GM12865 (cell line): ENCODE measurements at regions not wholly inside any gene's neighbourhood (a gene's known extent, or its start where the extent isn't known, plus 50 kb on each side); places are given as distances from the start of the nearest gene placed in this dataset.
A peak's percentile ranks its signal among the peaks of the same experiment; 100 is the strongest.

ENCODE experiments used
- DNase-seq: peaks from one replicate; pipeline ENCODE4 v3.0.0; 2010; ENCODE audit warnings: low read depth
- H3K4me3 ChIP-seq: 2 replicates; pipeline ENCODE4 v1.5.1; 2011; ENCODE audit warnings: mild to moderate bottlenecking, low read depth, low read length, control low read depth
- TF ChIP-seq, protein P1 (sequence below): IDR thresholded peaks from 2 replicates; pipeline ENCODE4 v1.5.1; 2011; ENCODE audit warnings: low read length, control low read depth, low read depth, inconsistent platforms; ENCODE audit not compliant: insufficient read depth; ENCODE audit errors: missing control alignments

DNA sequence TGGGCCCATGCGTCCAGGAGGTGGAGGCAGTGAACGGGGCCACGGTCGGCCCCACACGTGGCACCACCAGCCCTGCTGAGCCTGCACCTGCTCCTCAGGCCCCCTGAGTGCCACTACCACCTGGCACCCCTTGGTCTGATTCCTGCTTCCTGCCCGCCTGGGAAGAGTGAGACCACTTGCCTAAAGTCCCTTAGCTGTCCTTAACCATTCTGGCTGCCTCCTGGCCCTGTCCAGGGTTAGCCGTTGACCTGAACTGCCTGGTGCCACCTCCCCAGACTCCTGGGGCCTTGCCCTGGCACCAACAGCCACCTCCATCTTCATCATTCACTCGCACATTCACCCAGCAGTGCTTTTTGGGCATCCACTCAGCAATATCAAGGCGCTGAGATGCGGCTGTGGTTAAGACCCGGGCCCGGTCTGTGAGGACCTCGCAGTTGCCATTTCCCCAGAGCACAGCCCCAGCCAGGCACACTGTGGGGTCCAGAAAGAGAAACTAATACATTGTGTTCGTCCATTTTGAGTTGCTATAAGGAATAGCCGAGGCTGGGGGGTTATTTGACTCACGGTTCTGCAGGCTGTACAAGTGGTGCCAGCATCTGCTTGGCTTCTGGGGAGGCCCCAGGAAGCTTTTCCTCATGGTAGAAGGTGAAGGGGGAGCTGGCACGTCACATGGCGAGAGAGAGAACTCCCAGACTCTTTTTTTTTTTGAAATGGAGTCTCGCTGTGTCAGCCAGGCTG, 318.4 kb downstream of the SEC14L1 start:
- TF ChIP-seq, protein P1, sequence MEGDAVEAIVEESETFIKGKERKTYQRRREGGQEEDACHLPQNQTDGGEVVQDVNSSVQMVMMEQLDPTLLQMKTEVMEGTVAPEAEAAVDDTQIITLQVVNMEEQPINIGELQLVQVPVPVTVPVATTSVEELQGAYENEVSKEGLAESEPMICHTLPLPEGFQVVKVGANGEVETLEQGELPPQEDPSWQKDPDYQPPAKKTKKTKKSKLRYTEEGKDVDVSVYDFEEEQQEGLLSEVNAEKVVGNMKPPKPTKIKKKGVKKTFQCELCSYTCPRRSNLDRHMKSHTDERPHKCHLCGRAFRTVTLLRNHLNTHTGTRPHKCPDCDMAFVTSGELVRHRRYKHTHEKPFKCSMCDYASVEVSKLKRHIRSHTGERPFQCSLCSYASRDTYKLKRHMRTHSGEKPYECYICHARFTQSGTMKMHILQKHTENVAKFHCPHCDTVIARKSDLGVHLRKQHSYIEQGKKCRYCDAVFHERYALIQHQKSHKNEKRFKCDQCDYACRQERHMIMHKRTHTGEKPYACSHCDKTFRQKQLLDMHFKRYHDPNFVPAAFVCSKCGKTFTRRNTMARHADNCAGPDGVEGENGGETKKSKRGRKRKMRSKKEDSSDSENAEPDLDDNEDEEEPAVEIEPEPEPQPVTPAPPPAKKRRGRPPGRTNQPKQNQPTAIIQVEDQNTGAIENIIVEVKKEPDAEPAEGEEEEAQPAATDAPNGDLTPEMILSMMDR = no peak
- H3K4me3 ChIP-seq = peak overlapping the region; percentile 91

DNA sequence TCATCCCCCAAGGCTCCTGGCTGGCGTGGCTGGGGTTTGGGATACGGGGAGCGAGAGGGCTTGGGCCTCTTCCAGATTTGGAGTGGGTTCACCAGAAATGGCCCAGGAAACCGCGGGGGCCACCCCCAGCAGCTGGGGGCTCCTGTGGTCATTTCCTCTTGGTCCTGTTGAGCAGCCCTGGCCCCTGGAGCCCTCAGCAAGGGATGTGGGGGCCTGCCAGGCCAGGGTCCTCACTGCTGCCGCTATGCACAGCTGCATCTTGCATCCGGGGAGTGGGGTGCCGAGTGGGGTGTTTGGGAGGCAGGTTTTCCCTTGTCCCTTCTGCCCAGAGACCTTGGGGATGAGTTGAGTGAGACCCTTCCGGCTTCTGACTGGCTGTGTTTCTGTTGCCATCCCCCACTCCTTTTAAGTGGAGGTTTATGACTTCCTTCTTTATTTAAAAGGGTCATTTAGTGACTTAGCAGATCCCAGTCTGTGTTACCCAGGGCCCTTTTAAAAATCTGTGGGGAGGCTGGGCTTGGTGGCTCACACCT, 319.8 kb downstream of the SEC14L1 start:
- TF ChIP-seq, protein P1 = no peak
- H3K4me3 ChIP-seq = peak overlapping the region; percentile 91
- peak; percentile 70 for DNase-seq

More for the DNA sequence above, 318.4 kb downstream of the SEC14L1 start:
- peak; percentile 54 for DNase-seq

DNA sequence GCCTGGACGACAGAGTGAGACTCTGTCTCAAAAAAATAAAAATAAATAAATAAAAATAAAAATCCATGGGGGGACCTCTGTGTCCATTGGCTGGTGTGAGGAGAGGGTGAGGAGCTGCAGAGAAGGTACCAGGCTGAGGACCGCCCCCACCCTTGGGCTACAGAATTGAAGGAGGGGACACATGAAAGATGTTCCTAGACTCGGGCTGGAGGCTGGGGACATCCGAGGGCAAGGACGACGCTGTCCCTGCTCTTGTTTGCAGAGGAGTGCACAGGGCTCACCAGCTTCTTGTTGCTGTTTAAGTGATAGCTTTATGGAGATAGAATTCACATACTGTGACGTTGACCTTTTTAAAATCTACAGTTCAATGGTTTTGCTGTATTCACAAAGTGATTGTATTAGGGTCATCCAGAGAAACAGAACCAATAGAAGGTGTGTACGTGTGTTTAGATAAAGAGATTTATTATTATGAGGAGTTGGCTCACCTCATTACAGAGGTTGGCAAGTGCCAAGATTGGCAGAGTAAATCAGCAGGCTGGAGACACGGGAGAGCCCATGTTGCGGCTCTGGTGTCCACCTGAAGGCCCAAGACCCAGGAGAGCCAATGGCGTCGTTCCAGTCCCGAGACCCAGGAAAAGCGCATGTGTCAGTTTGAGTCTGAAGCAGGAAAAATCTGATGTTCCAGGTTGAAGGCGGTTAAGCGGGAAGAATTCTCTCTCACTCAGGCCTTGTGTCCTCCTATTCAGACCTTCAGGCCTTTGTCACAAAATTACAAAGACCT, 320.7 kb downstream of the SEC14L1 start:
- peak; percentile 42 for DNase-seq
- H3K4me3 ChIP-seq = peak overlapping the region; percentile 91
- TF ChIP-seq, protein P1 = no peak

DNA sequence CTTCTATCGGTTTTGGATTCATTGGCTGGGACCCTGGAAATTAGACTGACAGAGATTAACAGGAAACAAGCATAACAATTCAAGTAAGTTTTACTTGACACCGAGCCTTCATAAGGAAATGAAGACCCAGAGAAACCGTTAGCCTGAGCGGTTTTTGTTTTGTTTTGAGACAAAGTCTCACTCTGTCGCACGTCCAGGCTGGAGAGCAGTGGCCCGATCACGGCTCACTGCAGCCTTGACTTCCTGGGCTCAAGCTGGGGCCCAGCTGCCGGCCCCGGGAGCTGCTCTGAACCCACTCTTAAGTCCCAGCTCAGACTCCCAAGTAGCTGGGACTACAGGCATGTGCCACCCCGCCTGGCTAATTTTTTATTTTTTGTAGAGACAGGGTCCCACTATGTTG, 321.3 kb downstream of the SEC14L1 start:
- TF ChIP-seq, protein P1 = no peak
- DNase-seq = peak; percentile 95
- H3K4me3 ChIP-seq = peak overlapping the region; percentile 91

DNA sequence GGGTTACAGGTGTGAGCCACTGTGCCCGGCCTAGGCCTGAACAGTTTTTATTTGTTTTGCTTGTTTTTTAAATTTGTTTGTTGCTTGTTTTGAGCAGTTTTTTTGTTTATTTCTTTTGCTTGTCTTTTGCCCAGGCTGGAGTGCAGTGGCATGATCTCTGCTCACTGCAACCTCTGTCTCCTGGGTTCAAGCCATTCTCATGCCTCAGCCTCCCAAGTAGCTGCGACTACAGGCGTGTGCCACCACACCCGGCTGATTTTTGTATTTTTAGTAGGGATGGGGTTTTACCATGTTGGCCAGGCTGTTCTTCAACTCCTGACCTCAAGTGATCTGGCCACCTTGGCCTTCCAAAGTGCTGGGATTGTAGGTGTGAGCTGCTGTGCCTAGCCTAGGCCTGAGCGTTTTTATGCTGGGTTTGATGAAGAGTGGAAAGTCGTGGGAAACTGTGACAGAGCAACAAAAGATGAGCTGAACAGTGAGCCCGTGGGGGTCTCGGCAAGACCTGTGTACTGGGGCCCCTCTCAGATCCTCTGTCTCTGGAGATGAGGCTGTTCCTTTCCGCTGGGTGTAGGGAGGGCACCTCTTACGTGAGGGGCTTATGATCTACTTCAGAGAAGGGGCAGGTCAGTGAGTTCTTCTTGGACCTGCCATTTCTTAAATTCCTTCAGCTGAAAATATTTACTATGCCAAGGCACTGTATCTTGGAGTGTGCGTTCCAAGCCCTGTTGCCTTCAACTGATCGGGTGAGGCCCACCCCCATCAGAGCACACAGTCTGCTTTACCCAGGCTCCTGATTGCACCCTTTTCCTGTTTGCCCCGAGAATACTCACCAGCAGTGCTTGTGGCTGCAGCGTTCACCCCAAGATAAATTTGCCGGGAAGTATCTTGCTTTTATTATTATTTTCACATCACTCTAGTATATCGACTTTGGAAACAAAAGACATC, 322.1 kb downstream of the SEC14L1 start:
- TF ChIP-seq, protein P1 = no peak
- H3K4me3 ChIP-seq = peak overlapping the region; percentile 91
- DNase-seq = no peak

DNA sequence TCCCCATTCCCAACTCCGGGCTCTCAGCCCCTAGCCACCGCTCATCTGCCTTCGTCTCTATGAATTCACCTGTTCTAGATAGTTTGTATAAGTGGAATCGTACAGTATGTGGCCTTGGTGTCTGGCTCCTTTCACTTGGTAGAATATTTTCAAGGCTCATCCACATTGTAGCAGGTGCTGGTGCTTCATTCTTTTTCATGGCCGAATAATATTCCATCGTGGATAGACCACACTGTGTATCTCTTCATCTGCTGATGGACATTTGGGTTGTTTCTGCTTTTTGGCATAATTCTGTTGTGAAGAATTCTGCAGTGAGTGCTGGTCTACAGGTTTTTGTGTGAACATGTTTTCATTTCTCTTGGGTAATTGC, 324.2 kb downstream of the SEC14L1 start:
- TF ChIP-seq, protein P1 = no peak
- peak overlapping the region; percentile 6; the same call in 1 of the 2 replicates for H3K4me3 ChIP-seq

More for the DNA sequence above, 324.2 kb downstream of the SEC14L1 start:
- DNase-seq = no peak
